NCI-H1092 treated with DMSO at 0.1 percent for 48 hours (cell line): ENCODE measurements at regions not wholly inside any gene's neighbourhood (a gene's known extent, or its start where the extent isn't known, plus 50 kb on each side); places are given as distances from the start of the nearest gene placed in this dataset.
A peak's percentile ranks its signal among the peaks of the same experiment; 100 is the strongest.

ENCODE experiments used
- DNase-seq: peaks from one replicate; lab custom pipeline; 2025; lab: John Stamatoyannopoulos, UW

DNA sequence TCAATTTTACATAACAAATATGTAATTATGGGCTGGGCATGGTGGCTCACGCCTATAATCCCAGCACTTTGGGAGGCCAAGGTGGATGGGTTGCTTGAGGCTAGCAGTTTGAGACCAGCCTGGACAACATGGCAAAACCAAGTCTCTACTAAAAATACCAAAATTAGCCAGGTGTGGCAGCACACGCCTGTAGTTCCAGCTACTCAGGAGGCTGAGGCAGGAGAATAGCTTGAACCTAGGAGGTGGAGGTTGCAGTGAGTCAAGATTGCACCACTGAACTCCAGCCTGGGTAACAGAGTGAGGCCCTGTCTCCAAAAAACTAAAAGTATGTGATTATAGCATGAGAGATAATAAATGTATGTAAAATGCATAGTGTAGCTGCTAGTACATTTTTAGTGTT lies 229.0 kb downstream of the PPARGC1A start:
- no peak for DNase-seq

DNA sequence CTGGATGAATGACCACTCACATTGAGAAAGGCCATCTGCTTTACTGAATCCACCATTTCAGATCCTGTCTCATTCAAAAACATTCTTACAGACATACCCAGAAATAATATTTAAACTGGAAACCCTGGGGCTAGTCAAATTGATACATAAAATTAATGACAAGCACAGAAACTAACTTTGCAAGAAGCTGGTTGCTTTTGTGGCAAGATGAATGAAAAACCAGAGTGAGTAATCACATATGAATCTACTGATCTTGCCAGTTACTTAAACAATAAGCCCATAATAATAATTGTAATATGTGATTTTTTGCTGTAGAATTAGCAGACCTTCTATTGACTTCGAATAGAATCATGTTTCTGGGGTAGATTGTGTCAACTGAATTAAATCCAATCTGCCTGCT lies 235.1 kb downstream of the PPARGC1A start:
- DNase-seq, result no peak

DNA sequence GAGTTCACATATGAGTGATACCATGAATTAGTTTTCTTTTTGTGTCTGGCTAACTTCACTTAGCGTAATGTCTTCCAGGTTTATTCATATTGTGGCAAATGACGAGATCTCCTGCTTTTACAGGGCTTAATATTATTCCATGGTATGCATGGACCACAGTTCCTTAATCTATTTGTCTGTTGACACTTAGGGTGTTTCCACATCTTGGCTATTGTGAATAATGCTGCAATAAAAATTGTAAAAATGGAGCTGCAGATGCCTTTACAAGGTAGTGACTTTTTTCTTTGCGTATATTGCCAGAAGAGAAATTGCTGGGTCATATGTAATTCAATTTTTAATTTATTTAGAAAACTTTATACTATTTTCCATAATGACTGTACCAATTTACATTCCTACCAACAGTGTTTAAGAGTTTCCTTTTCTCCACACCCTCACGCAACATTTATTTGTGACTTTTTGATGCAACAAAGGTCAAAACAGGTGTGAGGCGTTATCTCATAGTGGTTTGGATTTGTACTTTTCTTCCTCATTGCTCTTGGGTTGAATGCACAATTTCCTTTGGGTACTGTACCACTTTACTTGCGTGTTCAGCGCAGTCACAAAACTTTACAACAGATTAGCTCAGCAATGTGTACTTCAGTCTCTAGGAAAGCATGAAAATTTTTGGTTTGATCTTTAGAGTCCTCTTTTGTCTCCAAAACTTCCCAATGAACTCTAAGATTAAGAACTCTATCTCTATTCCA lies 240.8 kb downstream of the PPARGC1A start:
- DNase-seq, result no peak

DNA sequence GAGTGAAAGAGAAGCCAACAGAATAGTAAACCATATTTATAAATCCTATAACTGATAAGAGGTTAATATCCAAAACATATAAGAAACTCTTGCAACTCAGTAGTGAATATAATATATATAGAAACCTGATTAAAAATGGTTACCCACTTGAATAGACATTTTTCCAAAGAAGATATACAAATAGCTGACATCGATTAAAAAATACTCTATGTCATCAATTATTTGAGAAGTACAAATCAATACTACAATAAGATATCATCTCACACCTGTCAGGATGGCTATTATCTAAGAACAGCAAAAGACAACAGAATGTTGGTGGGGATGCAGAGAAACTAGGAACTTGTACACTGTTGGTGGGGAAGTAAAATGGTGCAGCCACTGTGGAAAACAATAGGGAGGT lies 254.4 kb downstream of the PPARGC1A start:
- no peak for DNase-seq

DNA sequence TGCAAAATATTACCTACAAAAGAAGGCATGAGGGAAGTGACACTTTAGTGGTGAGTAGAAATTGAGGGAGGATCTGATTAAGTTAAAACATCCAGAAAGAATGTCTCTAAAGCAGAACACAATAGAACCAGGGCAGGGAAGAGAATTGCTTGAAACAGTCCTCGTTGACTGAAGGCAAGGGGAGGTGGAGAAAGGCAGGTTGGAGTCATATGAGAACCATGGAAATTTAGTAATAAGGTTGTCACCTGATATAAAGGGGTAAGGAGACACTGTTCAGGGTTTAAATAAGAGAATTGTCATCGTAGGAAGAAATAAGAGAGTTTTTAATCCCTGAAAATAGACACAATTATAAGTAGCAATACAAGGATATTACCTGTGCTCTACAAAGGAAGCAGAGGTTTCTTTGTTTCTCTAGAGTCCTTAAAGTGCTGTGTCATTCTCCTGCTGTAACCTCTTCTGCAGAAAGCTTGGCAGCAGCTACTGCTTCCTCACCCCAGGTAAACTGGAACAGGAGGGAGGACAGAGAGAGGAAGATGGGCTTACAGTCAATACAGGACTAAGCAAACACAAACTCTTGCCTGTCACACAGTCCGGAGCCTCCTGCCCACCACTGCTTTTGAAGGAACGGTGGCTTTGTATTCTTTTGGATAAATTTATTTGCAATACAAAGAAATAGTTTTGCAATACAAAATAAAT lies 258.4 kb downstream of the PPARGC1A start:
- DNase-seq, result no peak

DNA sequence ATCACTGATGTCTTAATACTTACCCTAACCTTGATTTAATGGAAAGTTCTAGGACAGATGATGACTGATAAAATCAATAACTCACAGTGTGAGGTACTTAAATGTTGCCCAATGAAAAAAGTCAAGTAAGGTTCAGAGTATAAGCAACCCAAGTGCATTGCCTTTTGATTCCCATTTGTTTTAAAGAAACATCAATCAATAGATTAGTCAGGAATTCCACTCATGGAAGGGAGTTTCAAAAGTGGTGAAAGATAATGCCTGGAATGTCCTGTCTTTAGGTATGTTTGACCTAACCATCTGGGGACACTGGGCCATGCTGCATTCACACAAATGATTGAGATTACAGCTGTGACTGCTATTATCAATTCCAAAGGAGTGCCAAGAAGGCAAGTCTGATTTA lies 259.7 kb downstream of the PPARGC1A start:
- DNase-seq, result no peak

DNA sequence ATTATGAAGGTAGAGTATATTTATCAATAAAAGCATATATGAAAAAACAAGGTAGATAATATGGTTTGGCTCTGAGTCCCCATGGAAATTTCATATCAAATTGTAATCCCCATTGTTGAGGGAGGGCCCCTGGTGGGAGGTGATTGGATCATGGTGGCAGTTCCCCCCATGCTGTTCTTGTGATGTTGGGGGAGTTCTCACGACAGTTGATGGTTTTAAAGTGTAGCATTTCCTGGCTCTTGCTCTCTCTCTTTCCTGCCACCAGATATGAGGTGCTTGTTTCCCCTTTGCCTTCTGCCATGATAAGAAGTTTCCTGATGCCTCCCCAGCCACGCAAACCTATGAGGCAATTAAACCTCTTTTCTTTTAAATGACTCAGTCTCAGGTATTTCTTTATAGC lies 260.4 kb downstream of the PPARGC1A start:
- no peak for DNase-seq

DNA sequence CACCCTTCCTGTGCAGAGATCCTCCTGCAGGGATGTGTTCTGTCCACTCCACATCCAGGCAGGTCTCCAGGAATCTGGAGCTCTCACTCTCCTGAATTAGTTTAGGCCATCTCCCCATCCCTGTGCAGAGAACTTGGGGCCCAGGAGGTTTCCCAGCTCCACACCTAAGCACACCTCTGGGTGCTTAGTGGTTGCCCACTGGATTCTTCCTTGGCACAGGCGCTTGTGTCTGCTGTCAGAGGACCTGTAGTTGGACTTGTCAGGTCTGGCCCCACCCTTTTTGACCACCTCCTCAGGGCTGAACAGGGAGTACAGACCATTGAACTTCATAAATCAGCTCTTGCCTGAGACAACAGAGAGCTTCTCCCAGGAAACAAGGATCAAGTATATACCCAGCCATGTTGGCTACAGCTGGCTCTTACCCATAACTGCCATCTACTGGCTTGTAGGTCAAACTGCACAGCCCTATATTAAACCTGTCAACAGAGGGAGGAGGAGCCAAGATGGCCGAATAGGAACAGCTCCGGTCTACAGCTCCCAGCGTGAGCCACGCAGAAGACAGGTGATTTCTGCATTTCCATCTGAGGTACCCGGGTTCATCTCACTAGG lies 275.5 kb downstream of the PPARGC1A start:
- DNase-seq, result peak; percentile 16

DNA sequence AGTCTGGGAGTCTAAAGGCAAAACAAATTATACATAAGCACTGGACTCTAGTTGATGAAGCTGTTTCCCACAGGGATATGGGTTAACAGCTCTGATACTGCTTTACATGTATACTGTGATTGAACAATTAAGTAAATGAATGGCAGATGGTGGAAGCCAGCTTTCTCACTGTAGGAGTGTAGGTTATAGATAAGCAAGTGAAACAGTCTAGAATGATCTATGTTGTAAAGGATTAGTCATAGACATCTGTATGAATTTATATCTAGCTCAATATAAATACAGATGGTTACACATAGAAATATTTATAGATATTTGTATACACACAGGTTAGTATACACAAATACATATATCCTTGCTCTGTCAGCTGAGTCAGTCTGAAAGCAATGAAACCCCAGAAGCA lies 276.1 kb downstream of the PPARGC1A start:
- DNase-seq, result no peak

DNA sequence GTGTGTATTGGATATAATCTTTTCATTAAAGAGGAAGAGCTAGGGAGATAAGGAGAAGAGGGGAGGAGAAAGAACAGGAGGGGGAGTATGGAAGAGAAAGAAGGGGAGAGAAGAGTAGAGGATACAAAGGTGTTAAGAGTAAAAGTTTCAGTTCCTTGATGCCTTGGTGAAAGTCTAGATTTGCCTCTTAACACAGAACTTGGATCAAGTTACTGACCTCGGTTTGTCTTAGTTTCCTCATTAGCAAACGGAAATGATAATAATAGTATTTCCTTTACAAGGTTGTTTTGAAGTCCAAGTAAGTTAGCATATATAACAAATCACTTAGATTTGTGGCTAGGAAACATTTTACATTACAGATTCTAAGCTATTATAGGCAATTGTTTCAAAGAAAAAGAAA lies 287.1 kb downstream of the PPARGC1A start:
- DNase-seq, result no peak

DNA sequence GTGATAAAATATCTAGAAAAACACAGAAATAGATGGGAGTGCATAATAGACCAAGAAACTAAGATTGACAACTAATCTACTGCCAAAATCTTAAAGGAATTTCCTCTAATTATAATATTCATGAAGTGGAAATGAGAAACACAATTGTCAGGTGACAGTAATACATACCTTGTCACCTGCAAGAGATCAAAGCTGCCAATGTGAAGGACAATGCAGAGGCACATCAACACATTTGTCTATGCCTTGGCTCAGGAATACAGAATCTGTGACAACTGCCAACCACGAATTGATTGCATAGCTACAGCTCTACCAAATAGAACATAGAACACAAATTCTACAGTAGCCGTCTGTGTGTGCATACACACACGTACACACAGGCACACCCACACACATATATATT lies 295.7 kb downstream of the PPARGC1A start:
- no peak for DNase-seq

DNA sequence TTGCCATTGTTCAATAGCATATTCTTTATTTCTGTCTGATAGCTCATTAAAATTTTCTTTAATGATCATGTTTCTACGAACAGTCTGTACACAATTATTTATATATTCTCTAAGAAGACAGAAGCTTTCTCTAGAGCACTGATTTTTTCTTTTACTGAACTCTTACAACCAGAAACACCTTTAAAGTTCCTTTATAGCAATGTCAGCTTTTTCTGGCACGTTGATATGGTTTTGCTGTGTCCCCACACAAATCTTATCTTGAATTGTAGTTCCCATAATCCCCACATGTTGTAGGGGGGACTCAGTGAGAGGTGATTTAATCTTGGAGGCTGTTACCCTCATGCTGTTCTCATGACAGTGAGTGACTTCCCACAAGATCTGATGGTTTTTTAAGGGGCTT lies 299.4 kb downstream of the PPARGC1A start:
- no peak for DNase-seq

DNA sequence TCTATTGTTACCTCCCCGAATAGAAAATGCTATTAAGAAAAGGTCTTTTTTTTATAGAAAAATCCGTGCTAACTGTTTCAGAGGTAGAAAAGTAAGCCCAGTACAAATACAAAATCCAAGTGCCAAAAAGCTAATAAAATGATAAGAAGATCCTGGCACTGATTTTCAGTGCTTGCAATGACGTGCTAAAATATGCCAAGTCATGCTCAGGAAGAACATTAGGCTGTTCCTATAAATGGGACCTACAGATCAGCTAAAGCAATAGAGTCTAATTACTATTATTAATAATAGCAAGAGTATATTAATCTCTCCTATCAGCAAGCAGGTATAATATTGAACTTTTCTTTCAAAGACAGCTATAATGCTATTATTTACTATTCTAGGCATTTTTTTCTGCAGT lies 305.8 kb downstream of the PPARGC1A start:
- no peak for DNase-seq

DNA sequence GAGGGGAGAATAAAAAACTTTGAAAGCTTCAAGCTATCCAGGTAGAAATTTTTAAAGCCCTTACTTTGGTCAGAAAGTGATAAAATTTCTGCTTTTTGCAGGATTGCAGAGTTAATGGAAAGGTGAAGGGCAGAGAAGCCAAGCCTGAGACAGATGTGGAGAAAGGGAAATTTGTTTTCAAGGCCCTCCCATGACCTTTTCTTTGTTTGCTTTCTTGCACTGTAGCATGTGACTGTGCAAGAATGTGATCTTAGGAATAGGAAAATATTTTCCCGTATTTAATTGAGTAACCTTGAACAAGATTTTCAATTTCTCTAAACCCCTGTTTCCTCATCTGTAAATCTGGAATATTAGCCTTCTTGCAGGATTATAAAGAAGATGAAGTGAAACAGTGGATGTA lies 307.2 kb downstream of the PPARGC1A start:
- no peak for DNase-seq

DNA sequence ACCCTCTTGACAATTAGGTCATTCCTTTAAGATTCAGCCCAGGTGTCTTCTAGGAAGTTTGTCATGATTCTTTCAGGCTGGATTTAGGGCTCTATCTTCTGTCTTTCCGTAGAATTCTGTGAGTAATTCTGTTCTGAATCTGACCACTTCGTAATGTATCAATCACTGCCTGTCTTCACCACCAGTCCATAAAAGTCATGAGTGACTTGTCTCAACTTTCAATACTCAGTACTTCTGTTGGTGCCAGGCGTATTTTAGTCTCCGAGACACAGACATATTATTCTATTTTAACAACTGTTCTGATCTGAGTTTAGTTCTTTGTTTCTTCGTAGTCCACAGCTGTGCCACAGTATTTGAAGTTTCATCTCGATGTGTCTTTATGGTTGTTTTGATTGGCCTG lies 310.7 kb downstream of the PPARGC1A start:
- no peak for DNase-seq

DNA sequence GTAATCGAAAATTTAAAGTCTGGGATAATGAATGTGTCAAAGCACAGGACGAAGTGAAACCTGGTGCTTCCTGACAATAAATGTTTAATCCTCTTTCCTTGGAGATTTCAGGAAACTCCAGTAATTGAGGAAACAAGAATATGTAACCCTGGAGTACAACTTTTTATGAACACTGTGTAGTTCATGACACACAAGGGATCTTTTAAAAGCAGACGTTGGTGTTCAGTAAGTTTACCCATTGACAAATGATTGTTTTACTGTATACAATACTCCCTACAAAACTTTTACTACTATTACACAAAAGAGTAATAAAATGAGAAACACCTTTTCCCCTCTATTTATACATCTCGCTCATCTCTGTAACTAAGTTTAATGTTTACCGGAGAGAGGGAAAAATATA lies 312.4 kb downstream of the PPARGC1A start:
- no peak for DNase-seq

DNA sequence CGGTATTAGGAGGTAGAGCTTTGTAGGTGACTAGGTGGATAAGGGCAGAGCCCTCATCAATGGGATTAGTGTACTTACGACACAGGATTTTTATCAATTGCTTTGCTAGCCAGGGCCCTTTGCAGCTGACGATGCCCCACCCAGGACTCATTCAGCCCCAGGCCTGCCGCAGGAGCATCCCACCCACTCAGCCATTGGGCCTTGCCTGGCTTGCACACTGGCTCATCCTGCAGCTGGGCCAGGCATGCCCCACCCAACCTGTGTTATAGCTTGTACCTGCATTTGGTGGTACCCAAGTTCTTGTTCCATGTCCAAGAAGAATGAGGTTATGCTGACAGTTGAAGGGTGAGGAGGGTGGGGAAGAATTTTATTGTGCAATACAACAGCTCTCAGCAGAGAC lies 317.5 kb downstream of the PPARGC1A start:
- no peak for DNase-seq

DNA sequence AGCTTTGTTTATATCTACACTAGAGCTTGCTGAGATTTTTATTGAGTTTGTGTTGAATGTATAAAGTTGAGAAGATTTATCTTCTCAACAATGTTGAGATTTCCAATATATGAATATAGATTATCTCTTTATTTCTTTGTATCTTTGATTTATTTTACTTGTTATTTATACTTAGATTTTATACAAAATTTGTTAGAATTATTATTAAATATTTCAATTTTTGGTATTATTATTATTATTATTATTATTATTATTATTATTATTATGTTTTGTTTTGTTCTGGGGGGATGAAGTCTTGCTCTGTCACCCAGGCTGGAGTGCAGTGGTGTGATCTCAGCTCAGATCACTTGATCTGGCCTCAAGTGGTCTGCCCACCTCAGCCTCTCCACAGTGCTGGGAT lies 322.5 kb downstream of the PPARGC1A start:
- DNase-seq, result no peak

DNA sequence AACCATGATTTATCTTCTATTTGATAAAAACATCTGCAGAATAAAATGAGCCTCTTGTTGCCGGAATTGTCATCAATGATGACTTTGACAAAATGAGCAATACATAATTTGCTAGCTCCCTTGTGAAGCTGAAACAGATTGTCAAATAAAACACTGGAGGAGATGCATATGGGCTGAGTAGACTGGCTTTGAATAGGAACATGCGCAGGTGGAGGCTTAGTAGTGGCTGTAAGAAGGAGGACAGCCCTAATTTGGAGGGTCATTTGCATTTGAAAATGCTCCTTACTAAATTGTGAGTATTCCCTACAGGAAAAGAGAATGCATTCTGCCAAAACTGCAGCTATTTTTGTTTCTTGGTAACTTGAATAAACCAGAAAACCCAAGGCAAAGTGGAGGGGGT lies 329.1 kb downstream of the PPARGC1A start:
- DNase-seq, result no peak

DNA sequence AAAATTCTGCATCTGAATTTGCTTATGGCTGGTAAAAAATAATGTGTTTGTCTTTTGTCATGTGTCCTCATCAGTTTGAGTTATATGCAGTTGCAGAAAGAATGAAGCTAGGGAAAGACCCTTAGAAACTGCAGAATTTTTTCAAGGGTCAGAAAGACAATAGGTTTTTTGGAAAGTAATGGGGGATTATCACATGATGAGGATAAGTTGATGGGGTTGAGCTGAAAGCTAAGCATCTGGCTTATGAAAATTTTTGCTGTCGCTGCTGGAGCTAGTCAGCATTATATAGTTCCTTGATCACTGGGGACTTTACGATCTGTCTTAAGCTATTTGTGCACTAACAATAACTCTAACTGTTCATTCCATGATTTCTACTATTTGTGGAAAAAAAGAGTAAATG lies 331.7 kb downstream of the PPARGC1A start:
- DNase-seq, result no peak

DNA sequence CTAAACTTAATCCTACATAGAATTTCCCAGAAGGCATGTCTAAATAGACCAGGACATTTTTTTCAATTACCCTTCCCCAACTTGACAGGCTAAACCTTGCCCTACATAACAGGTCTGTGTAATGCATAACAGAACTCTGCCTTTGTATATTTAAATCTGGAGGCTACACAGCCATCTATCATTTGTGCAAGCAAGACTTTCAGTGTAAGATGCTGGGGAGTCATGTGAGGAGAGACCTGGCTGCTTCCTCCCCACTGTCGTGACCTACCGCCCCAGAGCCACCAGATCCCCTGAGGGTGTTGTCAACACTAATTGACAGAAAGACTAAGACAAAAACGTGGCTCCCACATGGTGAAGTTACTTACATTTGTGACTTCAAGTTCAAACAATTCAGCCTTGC lies 342.2 kb downstream of the PPARGC1A start:
- DNase-seq, result no peak

DNA sequence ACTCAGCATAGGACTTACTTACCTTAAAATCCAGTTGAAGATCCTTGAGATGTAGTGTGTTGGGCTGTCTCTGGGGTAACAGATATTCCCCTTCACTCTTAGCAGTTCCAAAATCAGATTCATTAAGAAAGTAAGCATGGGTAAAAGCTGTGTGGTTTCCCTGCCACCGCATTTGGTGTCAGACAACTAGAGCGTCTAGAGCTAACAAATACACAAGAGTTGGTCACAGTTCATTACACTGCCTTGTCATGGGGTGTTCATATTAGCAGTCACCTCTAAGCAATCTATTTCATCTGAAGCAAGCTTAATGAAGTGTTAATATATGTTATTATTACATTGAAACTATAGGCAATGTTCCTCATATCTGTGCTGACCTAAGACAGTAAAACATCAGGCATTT lies 342.8 kb downstream of the PPARGC1A start:
- no peak for DNase-seq

DNA sequence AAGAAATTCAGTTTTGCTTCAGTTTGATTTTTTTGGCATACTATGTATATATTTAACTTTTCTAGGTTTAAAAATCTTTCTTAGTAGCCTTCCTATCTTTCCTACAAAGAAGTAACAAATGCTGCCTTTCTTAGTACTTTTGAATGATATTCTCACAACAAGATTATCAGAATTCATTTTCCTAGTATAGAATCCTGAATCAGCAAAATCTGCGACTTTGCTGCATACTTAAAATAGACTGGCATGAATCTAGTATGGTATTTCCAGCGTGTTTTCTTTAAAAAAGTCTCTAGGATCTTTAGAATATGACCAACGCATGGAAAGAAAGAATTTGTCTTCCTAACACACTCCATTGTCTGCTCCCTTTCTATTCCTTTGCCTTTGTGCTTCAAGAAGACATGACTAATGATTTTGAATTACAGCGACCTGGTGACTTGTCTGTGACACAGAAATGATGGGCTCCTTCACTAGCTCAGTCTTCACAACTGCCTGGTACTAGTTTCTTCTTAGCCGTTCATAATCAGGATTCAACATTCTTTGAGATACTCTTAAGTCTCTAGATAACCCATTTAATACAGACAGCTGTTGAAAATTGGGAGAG lies 349.8 kb downstream of the PPARGC1A start:
- no peak for DNase-seq
